UCSD-AML1 (cell line): ENCODE measurements at regions not wholly inside any gene's neighbourhood (a gene's known extent, or its start where the extent isn't known, plus 50 kb on each side); places are given as distances from the start of the nearest gene placed in this dataset.

ENCODE experiments used
- DNase-seq: peaks from one replicate; lab custom pipeline; 2025; ENCODE audit not compliant: unreplicated experiment; lab: John Stamatoyannopoulos, UW

DNA sequence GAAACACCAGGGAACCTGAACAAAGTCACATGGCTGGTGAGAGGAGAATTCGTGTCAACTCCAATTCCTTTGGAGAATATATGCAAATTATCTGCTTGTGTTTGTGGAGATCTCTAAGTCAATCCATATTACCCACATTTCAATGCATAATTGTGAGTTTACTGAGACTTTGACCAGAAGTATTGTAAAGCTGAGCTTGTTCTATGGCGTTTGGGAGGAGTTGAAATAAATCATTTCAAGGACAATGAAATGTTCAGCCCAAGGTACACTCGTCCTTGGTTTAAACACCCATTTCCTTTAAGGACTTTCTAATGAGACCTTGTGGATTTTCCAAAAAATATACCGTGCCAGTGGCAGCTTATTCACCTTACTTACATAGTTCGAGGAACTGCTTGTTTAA, 186.6 kb upstream of the HDAC9 start:
- DNase-seq = no peak

DNA sequence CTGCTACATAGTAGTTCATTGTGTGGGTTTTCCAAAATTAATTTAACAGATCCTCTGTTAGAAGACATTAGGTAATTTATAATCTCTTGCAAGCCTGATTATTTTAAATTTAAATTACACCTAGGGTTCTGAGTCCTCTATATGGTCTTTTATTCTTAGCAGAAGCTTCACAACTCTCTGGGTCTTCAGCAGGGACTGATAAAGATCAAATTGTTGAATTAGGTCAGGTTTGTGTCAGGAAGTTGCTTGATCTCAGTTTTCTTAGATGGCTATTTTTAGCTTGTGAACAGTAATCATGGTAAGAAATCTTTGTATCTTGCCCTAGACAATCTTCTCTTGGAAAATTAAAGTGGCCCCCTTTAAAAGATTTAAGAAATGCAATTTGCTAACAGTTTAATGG, 183.1 kb upstream of the HDAC9 start:
- DNase-seq = no peak

DNA sequence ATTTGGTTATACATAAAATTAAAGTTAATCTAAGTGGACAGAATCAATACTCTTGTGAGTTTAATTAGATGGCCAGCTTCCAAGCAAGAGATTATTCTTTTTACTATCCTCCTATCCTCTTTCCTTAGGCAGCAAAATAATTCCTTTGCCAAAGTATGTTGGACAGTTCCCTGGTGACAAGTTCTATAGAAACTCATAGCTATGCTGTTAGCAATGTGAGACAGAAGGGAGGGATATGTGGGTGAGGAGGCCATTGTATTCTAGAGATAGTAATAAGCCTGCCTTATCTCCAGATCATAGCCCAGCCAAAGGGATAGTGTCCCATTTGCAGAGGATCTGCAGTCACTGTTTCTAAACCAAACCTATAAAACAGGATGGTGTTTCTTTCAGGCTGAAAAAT, 181.6 kb upstream of the HDAC9 start:
- DNase-seq = no peak

DNA sequence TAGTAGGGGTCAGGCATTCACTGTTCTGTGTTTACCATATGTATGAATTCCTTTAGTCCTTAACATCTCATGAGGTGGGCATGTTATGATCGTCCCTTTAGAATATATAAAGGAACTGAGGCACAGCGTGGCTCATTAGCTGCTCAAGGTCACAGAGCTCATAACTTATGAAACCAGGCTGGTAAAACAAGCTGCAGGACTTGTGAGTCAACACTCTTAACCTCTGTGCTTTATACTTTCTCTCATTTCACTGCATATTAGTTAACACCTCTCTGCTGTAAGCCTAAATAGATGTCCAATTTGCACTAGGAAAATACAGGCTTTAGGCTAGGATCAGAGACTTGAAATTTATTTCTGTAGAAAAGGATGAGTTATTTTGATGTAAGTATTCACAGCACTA, 180.3 kb upstream of the HDAC9 start:
- no peak for DNase-seq

DNA sequence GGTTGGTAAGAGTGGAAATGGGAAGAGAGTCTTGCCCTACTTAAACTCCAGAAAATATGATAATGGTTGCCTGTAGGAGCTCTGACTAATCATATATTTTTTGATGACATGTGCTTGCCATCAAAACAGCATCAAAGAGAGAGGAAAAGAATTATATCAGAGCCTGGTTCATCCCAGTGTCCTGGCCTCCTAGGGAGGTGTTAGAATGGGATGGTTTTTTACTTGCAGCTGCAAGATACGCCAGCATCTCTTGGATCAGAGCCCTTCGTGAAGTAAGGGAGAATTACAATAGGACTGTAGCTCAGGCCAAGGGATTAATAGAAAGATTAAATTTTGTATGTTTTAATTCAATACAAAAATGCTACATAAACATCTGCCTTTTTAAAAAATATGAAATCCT, 177.6 kb upstream of the HDAC9 start:
- no peak for DNase-seq

DNA sequence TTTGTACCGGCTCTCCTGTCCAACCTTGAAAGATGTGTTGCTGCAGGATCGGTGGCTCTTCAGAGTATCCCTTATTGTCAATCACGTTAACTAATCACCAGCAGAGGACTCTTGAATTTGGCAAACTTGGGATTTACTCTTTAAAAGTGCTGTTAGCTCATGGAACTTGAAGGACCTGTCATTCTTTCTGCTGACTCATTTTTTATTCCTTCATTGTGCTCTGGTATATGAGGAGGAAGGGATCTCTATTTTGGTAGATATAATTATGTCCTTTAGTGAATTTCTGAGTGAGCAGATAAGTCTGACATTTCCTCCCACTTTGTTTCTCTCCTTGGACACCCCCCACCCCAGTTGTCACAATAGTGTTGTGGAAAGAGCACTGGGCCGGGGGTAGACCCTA, 175.1 kb upstream of the HDAC9 start:
- DNase-seq = peak; percentile 4

DNA sequence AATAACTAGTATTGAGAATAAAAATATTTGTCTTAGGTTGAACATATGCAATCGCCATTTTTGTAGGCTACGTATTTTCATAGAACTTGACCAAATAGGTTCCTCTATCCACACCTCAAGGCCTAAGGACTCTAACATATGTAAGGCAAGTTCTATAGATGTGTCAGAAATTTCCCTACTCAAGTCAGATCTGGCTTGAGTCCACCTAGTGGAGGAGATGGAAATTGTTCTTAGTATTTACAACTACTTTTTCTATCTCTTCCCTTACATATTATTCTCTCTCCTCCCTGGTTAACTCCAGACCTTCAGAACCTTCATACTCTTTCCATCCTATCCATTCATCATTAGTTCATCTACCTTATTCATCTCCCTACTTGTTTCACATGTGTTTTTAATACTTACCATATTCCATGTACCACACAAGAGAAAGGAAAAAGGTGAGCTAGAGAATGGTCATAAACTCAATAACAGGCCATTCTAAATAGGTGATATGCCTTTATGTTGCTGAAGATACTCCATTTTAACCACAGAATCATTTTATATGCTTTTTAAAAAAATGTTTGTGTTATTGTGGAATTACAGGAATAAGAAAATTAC, 174.5 kb upstream of the HDAC9 start:
- DNase-seq = no peak

DNA sequence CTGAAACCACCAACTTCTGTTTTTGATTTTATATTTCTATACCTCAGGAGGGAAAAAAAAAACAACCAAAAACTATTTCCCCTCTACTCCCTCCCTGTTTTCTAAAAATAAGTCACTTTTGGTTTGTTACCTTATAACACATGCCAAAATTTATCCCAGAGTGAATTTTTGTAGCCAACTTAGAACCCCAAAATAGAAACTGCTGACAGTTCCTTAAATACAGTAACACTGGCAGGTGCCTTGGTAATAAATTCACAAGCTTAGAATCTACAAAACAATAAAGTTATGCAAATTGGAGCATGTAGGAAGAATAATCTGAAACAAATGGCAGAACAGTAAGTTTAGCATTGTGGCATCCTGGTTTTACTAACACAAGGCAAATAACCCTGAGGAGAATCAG, 165.0 kb upstream of the HDAC9 start:
- no peak for DNase-seq

DNA sequence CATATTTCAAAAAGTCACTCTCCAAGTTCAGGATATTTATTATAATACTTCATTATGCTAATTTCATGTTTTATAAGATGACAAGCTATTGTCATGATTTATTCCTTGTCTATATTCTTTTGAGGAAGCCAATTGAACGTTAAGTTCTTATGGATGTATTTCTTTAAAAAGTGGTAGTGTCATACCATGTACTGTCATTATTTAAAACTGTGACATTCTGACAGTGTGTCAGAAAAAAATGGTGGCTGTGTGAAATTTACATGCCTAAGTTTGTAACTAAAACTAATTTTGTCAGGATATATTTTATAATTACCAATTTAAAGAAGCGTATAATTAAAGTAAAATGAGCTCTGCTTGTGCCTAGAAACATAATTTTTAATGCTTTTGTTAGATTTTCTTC, 158.9 kb upstream of the HDAC9 start:
- DNase-seq = no peak

DNA sequence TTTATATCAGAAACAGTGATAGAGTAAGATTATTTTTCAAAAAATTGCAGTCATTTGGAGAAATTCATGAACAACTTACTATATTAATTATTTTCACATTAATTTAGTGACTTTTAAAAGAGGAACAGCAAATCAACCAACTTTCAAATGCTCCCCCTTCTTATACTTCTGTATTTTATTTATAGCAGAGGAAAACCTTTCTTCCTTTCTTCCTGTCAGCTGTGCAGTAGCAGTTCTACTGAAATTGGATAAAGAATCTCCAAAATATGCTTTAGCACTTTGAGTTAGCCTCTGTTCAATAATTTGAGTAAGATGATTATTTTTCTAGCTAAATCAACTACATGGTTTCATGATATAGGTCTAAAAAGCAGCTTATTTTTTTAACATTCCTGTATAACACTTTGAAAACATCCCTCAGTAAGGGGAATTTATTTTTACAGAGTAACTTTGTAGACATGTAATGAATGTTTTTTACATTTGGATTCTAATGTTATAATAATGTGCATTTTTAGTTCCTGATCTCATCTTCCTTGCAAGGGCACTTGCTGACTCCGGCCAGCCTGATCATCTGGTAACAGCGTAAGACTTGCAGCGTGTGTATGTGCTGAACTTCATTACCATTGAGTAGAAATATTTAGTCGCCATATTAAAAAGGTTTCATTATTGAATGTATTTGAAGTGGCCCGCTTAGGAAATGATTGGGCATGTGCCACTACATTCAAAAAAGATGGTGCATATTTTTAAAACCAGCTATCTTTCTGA, 158.3 kb upstream of the HDAC9 start:
- peak; percentile 7 for DNase-seq

DNA sequence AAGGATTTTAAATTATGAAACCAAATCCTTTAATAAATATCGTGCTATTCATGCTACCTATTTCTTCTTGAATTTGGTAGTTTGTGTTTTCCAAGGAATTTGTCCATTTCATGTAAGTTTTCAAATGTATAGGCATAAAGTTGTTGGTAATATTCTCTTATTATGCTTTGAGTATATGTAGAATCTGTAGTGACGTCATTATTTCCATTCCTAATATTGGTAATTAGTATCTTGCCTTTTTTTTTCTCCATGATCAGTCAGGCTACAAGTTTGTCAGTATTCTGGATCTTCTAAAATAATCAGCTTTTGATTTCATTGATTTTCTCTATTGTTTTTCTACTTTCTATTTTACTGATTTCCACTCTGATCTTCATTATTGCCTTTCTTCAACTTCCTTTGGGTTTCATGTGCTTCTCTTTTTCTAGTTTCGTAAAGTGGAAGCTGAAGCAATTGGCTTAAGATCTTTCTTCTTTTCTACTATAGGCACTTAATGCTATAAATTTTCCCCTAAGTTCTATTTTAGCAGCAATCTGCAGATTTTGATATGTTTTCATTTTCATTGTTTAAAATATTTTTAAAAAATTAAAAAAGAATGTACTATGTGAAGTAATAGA, 156.5 kb upstream of the HDAC9 start:
- no peak for DNase-seq

DNA sequence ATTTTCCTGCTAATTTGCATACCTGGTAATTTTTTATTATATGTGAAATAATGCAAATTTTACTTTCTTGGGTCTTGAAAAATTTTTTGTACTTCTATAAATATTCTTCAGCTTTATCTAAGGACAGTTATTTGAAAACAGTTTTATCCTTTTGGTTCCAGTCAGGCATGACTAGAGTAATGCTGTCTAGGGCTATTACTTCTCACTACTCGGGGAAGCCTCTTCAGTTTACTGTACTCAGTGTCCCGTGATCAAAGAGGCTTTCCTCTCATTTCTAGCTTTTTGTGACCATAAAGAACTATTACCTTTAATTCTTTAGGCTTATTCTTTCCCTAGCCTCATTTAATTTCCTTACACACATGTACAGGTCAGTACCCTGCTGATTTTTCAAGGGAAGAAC, 153.8 kb upstream of the HDAC9 start:
- no peak for DNase-seq

DNA sequence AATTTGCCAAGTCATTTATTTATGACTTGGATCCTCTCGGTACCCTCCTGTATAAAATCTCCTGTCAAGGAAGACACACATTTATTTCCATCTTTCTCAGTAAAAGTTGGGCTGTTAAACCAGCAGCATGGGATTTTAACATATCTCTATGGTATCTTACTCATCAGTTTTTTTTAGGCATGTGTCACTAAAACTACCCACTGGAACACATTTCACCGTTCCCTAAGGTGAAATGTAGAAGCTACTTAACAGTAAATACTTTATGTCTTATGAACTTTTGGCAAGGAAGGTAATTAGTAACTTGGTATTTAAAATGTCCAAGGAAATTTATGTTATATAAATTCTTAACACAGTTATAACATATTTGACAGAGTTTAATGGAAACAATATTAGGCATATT, 152.5 kb upstream of the HDAC9 start:
- no peak for DNase-seq

DNA sequence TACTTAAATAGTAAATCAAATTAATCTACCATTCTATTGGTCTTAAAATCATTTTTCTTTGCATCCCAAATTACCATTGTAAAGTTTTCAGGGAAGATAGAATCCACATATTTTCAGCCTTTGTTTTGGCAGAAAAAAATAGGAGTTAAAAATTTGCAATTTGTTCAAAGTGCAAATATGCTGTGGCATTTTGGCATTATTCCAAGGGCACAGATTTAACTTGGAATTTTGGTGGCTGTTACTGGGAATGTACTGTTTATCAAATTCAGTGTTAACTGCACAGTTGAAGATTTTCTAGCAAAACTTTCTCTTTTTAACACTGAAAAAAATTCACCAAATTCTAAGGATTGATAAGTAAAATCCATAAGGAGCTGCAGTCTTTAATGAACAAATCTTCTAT, 151.0 kb upstream of the HDAC9 start:
- DNase-seq = no peak

DNA sequence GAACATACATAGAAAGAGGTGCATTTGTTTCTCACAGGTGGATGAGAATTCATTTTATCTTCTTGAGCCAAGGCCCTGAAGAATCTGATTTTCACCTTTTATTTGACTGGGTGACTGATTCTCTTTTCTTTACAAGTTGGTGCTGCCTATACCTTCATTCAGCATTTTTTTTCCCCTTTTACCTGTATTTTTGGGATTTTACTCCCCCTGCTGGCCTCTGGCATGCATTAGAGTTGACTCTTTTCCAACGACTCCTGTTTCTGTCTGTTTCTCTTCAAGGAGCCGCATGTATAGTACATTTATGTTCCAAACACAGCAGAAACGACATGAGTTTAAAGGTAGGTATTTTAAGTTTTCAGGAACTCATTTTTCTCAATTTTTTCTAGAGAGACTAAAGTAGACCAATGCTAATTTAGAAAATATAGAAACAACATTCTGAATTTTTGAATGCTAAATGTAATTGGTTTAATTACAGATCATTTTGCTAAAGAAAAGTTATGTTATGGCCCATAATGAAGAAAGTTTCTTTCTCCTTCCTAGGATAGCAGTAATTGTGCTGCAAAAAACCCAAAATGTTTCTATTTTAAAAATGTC, 149.8 kb upstream of the HDAC9 start:
- DNase-seq = peak; percentile 9

DNA sequence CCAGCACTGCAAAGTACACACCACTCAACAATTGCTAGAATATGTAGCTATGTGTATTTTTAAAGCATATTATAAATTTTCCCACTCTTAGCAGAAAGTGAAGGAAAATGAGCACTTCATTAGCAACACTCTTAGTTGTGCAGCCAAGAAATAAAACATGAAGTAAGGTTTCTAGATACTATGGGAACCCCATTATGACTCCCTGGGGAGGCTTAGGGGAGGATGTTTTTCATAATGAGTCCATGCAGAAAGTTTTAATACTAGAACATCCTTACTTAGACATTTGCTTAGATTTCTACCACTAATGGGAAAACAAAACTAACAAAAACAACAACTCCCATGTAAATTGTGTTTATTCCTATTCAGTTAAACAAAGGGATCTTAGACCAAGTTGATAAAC, 148.4 kb upstream of the HDAC9 start:
- no peak for DNase-seq

DNA sequence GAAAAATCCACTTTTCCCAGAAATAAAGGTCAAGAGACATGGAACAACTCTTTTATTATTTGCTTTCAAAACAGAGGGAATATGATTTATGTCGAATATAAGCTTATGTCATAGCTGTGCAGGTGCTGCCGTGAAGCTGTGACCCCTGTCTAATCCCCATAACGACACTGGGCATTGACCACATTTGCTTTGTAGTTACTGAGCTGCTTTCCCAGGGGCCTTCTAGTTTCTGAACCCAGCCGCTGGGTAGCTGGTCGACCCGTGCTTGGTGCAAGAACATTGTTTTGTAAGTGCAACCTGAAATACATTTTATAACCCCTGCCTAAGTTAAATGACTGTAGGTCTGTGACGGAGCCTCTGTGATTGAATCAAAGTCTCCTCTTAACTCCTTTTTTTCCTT, 144.9 kb upstream of the HDAC9 start:
- DNase-seq = no peak

DNA sequence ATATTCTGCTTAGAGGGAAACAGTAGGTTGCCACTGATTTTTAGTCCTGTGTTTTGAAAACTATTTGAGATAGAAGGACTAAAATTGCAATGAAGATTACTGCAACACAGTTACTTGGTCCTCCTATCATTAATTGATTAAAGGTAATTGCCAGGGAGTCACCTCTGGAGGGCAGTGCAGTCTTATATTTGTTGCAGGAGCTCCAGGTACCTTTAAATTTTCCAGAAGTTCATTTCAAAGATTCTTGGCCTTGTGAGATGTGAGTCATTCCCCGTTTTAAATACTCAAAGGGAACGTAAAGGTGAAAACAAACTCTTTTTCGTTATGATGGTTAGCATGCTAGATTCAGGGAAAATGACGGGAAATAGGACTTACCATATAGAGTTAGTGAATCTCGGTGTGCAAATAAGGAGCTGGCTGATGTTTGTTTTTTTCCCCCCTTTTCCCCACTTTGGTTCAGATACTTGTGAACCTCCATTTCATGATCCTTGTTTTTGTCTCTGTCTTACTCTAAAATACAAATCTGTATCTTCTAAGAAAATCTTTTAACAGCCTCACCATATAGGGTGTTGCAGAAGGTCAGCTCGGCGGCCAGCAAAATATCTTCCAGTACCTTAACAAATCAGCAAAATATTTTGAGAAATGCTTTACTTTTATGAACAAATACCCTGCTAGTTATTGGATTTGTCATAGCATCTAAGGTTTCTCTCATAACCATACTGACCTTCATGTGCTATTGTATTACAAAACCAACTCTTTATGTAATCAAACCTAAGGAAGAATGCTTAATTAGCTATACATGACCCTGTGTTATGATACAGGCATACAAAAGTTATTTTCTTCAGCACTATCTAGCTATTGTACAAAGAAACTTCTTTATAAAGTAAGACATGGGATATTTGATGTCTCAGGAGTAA, 143.0 kb upstream of the HDAC9 start:
- peak; percentile 6 for DNase-seq

DNA sequence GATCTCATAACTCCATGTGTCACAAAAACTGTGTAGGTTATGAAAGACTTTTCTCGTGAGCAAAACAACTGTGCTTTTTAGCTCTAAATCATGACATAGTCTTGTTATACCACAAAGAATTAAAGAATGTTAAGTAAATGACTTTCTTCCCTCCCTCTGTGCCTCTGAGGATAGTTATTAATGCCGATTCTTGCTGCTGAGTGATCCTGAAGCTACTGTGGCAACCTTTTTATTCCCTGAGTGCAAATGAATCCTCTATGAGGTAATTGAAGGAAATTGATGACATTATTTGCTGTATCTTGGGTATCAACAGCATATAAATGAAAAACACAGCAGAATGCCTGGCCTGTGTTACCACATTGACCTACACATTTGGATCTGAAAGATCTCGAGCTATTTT, 142.2 kb upstream of the HDAC9 start:
- no peak for DNase-seq

DNA sequence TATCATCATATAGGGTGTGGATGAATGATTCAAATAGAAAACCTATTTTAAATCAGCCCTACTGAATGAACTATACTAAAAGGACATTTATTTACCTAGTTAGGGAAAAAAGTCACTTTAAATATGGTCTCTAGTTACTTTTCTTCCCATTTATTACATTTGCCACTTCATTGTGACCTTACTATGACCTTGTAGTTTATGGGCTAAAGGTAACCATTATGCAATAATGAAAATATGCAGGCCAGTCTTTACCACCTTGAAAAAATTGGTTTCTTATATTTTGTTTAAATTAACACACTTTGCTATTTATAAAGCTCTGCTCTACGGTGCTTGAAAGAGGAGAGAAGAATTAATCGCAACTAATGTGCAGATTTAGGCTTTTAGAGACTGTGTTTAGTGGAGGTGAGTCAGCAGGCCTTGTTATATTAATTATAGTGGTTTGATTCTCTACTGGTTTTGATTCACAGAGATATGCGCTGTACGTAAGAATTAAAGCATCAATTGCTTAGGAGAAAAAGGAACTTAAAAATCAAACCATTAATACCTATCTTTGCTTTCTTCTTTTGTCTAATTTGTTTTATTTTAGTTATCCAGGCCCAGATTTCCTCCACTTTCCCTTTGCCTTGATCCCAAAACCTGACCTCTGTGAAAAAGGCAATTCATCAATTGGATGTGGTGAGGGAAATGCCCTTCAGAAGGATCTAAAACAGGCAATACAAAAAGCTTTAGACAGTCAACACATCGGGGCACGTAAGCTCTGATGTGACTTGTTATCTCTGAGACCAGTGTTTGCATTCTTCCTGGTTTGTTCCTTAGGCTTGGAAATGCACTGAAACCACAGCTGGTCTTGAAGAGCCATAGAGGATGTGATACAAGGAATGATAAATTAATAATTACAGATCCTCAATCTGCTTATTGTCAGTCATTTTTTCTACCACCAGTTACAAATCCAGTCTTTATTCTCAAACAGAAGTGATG, 141.2 kb upstream of the HDAC9 start:
- no peak for DNase-seq
